ENCODE measurements at regions not wholly inside any gene's neighbourhood (a gene's known extent, or its start where the extent isn't known, plus 50 kb on each side); places are given as distances from the start of the nearest gene placed in this dataset.
A peak's percentile ranks its signal among the peaks of the same experiment; 100 is the strongest.
"Not testable (repeated sequence)": the region's sequence is repeated elsewhere in the genome, so short reads cannot be mapped to it uniquely, and the experiment has no call there.

GRCh38 chr11:37141707-37142106 is 543.7 kb upstream of the RAG2 start:
- peak; percentile 45 for DNase-seq (ENCODE audit: low spot score)
- peak; percentile 81 for ATAC-seq

GRCh38 chr11:37135606-37136005 is 537.6 kb upstream of the RAG2 start:
- DNase-seq (ENCODE audit: low spot score); ATAC-seq: not testable (repeated sequence)

GRCh38 chr11:37134637-37135036 is 536.6 kb upstream of the RAG2 start:
- no peak for ATAC-seq

GRCh38 chr11:37124384-37124783 is 526.3 kb upstream of the RAG2 start:
- DNase-seq (ENCODE audit: low spot score) (no peak), ATAC-seq (no peak)

More at GRCh38 chr11:37134637-37135036, 536.6 kb upstream of the RAG2 start:
- no peak for DNase-seq (ENCODE audit: low spot score)

GRCh38 chr11:37115963-37116362 is 517.9 kb upstream of the RAG2 start:
- no peak for ATAC-seq
- no peak for DNase-seq (ENCODE audit: low spot score)

GRCh38 chr11:37110385-37110784 is 512.3 kb upstream of the RAG2 start:
- DNase-seq (ENCODE audit: low spot score) (no peak), ATAC-seq (no peak)

GRCh38 chr11:37109286-37109585 is 511.2 kb upstream of the RAG2 start:
- no peak for ATAC-seq
- no peak for DNase-seq (ENCODE audit: low spot score)

- DNase-seq (ENCODE audit: low spot score) (no peak), ATAC-seq (no peak)
Measured at GRCh38 chr11:37108436-37109285, 510.6 kb upstream of the RAG2 start.

GRCh38 chr11:37107831-37108230 is 509.8 kb upstream of the RAG2 start:
- no peak for DNase-seq (ENCODE audit: low spot score)
- no peak for ATAC-seq

- DNase-seq (ENCODE audit: low spot score) (no peak), ATAC-seq (no peak)
Measured at GRCh38 chr11:37107415-37107814, 509.4 kb upstream of the RAG2 start.

- ATAC-seq (no peak), DNase-seq (ENCODE audit: low spot score) (no peak)
Measured at GRCh38 chr11:37105427-37105826, 507.4 kb upstream of the RAG2 start.

GRCh38 chr11:37104380-37104779 is 506.3 kb upstream of the RAG2 start:
- ATAC-seq (no peak), DNase-seq (ENCODE audit: low spot score) (no peak)

- DNase-seq (ENCODE audit: low spot score) = no peak
- no peak for ATAC-seq
Measured at GRCh38 chr11:37100008-37100407, 502.0 kb upstream of the RAG2 start.

- DNase-seq (ENCODE audit: low spot score) (no peak), ATAC-seq (no peak)
Measured at GRCh38 chr11:37092487-37092886, 494.5 kb upstream of the RAG2 start.

GRCh38 chr11:37089439-37089838 is 491.4 kb upstream of the RAG2 start:
- ATAC-seq = no peak
- no peak for DNase-seq (ENCODE audit: low spot score)

GRCh38 chr11:37088573-37088910 is 490.5 kb upstream of the RAG2 start:
- DNase-seq (ENCODE audit: low spot score) = no peak
- no peak for ATAC-seq

- ATAC-seq (no peak), DNase-seq (ENCODE audit: low spot score) (no peak)
Measured at GRCh38 chr11:37087650-37088572, 489.9 kb upstream of the RAG2 start.

- no peak for ATAC-seq
Measured at GRCh38 chr11:37078521-37078920, 480.5 kb upstream of the RAG2 start.

GRCh38 chr11:37076866-37077265 is 478.8 kb upstream of the RAG2 start:
- no peak for DNase-seq (ENCODE audit: low spot score)
- ATAC-seq = no peak

More at GRCh38 chr11:37078521-37078920, 480.5 kb upstream of the RAG2 start:
- DNase-seq (ENCODE audit: low spot score) = no peak

GRCh38 chr11:37072538-37073055 is 474.6 kb upstream of the RAG2 start:
- DNase-seq (ENCODE audit: low spot score) = no peak
- ATAC-seq = peak; percentile 29

- DNase-seq (ENCODE audit: low spot score) = no peak
- no peak for ATAC-seq
Measured at GRCh38 chr11:37050311-37050710, 452.3 kb upstream of the RAG2 start.

- DNase-seq (ENCODE audit: low spot score) (no peak), ATAC-seq (no peak)
Measured at GRCh38 chr11:37040921-37041320, 442.9 kb upstream of the RAG2 start.
